GM21515 (cell line): ENCODE measurements at regions not wholly inside any gene's neighbourhood (a gene's known extent, or its start where the extent isn't known, plus 50 kb on each side); places are given as distances from the start of the nearest gene placed in this dataset.
"Not testable (repeated sequence)": the region's sequence is repeated elsewhere in the genome, so short reads cannot be mapped to it uniquely, and the experiment has no call there.

Experiments
- ATAC-seq: cut with Tn5 transposase; IDR thresholded peaks from one replicate; pipeline ENCODE4 v1.9.1; 2021; ENCODE audit not compliant: unreplicated experiment

DNA sequence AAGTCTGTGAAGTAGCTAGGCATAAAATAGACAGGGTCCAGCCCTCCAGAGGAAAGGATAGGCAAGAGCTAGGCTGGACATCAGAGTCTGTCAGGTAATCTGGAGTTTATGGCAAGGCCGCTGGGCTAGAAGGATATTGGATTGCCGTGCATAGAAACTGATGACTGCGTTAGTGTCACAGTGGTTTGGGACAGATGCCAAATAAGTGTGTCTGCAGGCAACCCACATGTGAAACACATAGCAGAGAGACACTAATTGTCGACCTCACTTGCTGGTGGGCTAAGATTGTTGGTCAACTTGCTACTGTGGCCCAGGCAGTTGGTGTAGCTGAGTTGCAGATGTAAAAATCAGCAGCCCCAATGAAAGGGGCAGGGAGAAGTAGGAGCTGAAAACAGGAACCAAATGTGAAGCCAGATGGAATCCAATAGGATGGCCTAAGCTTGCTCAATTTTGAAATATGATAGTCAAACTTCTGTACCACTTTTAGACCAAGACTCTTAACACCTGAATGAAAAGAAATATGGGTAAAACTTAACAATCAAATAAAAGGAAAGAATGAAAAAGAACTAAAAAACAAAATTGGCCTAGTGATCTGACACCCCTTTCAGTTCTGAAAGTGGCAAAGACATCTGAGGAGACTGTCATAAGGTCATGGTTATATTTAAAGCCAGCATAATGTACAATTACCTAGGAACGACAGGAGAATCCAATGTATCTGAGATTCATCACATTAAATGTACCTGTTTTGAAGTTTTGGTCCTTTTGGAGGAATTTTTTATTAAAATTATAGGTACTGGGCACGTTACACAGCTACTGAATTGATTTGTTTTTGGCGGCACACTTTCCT, 243.3 kb upstream of the ACTBL2 start:
- ATAC-seq: no peak

GRCh38 chr5:57724836-57725235, 242.2 kb upstream of the ACTBL2 start:
- no peak for ATAC-seq

GRCh38 chr5:57721226-57721625, 238.6 kb upstream of the ACTBL2 start:
- no peak for ATAC-seq

DNA sequence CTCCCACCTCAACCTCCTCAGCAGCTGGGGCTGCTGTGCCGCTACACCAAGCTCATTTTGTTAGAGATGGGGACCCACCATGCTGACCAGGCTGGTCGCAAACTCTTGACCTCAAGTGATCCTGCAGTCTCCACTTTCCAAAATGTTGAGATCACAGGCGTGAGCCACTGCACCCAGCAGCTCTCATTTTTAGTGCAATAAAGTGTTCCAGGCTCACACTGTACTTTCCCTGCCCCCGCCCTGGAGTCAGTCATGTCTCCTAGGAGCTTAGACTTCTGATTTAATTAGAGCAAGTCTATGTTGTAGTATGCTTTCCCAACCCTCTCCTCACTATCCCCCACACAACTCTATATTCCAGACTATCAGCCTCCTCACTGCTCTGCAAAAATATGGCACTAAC, 238.0 kb upstream of the ACTBL2 start:
- ATAC-seq: no peak

DNA sequence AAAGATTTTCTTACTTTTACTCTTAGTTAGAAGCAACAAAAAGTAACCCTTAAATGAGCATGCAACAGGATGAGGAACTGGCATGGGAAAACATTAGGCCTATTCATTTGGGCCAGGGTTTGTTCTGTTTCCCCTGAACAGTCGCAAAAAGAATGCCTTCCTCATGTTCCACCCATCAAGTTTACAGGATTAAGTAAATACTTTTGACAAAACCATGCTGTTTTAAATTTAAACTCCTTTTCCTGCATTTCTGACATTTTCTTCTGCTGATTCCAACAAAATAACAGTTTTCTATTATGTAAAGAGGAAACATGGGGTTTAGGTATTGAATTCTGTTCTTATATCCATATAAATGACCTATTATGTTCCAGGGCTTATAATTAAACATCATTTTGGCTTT, 236.6 kb upstream of the ACTBL2 start:
- ATAC-seq: no peak

GRCh38 chr5:57718155-57718554, 235.5 kb upstream of the ACTBL2 start:
- ATAC-seq: no peak

DNA sequence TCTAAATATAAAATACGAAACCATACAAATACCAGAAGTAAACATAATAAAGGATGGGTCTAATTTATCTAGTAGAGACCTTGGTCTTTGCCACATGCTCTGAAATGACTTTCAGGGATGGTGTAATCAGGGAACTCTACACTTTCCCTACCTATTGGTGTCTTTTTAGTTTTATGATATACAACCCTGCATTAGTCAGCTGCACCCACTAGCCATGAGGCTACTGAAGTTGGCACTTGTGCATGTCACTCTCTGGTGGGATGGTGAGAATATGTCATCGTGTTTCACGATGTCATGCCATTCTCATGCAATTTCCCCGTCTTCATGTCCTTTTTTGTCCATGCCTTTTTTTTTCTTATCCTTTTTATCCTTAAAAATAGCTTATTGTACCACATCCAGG, 234.9 kb upstream of the ACTBL2 start:
- no peak for ATAC-seq

- ATAC-seq: no peak
Observed at GRCh38 chr5:57716661-57717060, 234.1 kb upstream of the ACTBL2 start.

DNA sequence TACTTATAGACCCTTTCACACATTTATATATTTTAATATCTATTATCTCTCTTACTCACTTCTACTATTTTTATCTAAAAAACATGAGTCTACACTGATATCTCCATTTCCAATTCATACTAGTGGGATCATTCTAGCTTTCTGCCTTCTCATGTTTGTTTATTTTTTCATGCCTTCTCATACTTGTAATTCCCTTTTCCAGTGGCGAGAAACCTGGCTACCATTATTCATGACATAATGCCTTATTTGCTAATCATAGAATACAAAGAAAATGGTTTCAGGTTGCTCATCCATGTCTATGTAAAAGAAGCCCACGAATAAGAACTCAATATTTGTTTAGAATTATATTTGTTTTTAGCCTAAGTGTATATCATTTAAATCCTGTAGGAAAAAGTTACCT, 232.7 kb upstream of the ACTBL2 start:
- ATAC-seq: no peak

DNA sequence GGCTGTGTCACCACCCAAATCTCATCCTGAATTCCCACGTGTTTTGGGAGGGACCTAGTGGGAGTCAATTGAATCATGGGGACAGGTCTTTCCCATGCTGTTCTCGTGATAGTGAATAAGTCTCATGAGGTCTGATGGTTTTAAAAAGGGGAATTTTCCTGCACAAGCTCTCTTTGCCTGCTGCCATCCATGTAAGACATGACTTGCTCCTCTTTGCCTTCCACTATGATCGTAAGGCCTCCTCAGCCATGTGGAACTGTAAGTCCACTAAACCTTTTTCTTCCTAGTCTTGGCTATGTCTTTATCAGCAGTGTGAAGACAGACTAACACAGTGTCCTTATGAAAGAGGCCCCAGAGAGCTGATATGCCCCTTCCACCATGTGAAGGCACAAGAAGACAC, 230.9 kb upstream of the ACTBL2 start:
- ATAC-seq: not testable (repeated sequence)

DNA sequence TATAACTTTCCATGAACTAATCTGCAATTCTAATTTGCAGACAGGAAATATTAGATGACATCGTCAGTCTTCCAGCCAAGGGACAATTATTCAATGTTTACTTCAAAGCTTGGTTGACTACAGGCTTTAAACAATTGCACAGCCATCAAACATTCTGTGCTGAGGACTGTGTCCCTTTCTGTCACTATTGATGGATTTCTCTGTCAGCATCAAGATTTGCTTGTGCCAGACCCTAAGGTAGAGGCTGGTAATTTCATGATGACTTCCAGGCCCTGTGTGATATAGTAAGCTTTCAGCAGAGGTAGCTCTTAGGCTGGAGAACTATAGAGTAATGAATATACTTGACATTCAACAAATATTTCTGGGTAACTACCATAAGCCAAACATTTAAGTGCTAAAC, 229.3 kb upstream of the ACTBL2 start:
- no peak for ATAC-seq

DNA sequence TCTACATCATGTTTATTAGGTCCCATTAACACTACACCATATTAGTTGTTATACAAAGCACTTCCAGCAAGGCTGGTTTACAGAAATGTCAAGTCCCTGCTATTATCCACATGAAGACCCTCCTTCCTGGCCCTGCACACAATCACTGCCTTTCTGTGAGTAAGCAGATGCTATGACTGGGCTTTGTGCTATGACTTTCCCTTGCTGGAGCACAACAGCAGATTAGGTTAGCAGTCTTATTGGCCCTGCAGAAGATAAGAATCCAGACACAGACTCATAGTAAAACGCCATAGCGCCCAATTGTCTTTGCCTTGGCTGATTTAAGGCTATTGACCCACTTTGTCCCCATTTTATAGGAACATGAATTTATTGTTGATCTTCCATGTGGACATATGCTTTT, 228.9 kb upstream of the ACTBL2 start:
- no peak for ATAC-seq

DNA sequence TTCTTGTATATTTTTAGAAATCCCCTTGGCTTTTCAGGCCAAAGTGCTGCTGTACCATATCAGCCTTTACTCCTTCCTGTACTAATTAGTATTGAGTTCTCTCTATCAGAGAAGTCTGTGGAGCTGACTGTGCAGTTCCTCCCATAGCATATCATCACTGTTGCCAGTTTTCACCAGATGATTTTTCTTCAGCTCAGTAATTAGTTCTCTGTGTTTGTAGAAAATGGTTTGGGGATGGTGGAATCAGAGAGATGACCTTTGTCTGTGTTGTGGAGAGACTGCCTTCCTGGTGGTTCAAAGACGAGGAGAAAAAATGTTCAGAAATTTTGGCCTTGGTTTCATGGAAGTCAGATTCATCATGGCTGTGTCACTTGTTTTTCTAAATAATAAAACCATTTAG, 227.5 kb upstream of the ACTBL2 start:
- ATAC-seq: no peak

- no peak for ATAC-seq
Observed at GRCh38 chr5:57705769-57706168, 223.2 kb upstream of the ACTBL2 start.

DNA sequence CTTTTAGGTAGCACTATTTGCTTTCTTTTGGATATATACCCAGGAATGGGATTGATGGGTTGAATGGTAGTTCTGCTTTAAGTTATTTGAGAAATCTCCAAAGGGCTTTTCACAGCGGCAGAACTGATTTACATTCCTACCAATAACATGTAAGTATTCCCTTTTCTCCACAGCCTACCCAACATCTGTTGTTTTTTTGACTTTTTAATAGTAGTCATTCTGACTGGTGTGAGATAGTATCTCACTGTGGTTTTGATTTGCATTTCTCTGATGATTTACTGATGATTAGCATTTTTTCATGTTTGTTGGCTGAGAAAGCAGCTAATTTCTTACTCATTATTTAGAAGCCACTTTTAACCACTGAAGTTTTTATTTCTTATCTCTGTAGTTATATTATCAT, 221.1 kb upstream of the ACTBL2 start:
- no peak for ATAC-seq

GRCh38 chr5:57700484-57700883, 217.9 kb upstream of the ACTBL2 start:
- ATAC-seq: no peak

GRCh38 chr5:57700072-57700471, 217.5 kb upstream of the ACTBL2 start:
- no peak for ATAC-seq

- ATAC-seq: no peak
Observed at GRCh38 chr5:57698802-57699201, 216.2 kb upstream of the ACTBL2 start.

DNA sequence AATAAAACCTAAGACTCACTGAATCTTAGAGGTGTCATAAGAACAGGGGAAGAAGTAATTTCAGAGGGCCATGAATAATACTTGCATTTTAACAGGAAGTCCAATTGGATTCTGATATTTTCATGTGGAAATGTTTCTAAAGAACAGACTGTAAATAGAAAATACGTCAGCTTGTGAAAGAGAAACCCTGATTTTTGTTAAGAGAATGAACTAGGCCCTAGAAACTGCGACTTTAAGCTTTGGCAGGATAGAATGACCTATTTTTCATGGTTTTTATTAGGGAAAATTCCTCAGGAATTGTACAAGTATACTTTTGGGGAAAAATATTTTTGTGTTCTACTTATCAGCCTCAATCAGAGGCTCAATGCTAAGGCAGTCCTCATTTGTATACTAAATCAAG, 215.5 kb upstream of the ACTBL2 start:
- no peak for ATAC-seq

- ATAC-seq: no peak
Observed at GRCh38 chr5:57696825-57697570, 214.4 kb upstream of the ACTBL2 start.

- no peak for ATAC-seq
Observed at GRCh38 chr5:57696389-57696769, 213.8 kb upstream of the ACTBL2 start.

DNA sequence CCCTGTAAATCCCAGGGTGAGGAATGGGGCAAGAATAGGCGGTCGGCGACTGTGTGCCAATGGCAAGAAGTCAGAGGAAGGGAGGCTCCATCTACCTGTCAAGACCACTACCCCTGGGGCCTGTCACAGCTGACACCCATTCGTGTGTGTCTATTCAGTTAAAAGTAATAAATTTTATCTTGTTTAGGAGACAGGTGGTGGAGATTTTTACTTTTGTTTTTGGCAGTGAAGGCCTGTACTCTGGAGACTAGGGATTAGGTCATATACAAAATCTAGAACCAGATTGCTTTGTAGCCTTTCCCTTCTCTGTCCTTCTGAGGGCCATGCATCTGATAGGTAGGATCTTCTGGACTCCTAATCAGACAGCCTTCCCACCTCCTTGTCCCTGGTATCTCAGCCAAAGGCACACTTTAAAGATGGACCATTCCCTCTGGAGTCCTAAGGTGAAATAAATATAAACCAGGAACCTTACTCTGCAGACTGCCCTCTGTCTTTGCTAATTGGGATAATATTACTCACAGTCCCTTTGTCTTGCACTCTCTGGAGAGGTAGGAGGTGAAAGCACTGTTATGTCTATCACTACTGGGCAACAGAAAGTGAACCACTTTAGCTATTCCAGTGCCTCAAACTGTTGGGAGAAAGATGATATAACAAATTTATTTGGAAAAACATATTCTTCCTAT, 213.2 kb upstream of the ACTBL2 start:
- ATAC-seq: no peak
